NOMO-1 treated with dmso at 0.1 percent for 144 hours (cell line): ENCODE measurements at regions not wholly inside any gene's neighbourhood (a gene's known extent, or its start where the extent isn't known, plus 50 kb on each side); places are given as distances from the start of the nearest gene placed in this dataset.
"Not testable (repeated sequence)": the region's sequence is repeated elsewhere in the genome, so short reads cannot be mapped to it uniquely, and the experiment has no call there.

Experiments used
- DNase-seq: peaks from one replicate; lab custom pipeline; 2025; ENCODE audit not compliant: unreplicated experiment; lab: John Stamatoyannopoulos, UW

DNA sequence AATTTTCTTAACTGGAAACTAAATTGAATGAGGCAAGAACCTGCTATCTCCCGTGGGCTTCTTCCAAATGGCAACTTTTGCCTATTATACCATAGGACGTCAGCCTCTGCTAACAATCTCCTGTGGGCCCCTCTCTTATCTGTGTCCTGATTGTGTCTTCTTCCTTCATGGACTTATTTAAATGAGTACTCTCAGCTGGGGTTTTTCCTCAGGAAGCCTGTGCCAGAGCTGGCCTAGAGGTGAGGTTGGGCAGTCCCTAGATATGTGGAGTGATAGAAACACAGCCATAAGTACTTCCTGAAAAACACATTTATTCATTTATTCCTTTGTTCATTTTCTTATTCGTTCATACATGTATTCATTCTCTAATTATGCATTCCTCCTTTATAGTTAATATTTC lies 712.5 kb upstream of the SLIT2 start:
- no peak for DNase-seq

DNA sequence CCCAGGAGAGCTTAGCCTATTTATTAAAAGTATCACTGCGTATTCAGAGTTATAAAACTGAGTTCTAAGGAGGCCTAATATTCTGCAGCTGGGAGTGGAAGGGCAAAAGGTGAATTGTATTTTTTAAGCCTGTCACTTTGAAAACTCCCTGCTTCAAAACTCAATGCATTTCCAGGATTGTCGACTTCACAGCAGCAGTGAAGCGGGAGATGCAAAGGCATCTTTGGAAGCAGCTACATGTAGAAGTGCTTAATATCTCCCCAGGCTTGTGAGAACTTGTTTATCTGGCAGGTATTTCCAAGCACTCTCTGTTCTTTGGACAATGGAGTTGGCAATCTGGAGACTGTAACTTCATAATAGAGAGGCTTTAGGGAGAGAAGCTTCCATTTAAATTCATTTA lies 717.5 kb upstream of the SLIT2 start:
- DNase-seq, result no peak

DNA sequence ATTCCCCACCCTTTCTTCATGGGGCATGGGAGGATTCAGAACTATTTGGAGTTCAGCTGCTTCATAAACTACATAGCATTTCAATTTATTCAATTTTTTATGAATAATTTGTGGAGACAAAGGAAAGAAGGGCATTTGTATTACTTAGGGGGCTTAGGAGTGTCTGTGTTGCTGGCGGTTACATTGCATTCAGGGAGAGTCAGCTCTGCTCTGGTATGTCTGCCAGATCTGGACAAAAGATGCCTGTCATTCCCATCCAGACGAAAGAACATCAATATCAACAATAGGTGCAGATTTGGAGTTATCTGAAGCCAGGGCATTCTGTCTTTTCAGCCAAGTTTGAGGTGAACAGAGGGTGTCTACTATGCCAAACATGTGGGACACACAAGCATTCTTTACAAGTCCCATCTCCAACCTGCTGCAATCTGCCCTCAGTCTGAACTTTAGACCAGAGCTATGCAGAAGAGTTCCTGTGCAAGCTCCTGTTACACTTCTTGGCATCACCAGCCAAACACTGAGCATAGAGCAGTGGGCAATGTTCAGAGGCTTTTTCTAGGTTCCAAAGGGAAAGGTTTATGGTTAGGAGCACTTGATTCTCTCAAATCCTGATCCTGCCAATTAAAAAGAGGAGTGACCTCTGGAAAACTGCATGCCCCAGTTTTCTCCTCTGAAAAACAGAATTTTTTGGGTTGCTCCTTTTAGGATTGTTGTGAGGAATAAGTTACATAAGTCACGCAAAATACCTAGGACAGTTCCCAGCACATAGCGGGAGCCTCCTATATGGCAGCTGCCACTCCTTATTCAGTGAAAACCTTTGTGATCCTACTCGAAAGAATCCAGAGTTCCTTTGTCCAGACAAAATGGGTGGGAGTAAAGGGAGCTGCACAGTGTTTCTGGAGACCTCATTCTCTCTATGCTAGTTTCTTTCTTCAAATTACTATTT lies 719.5 kb upstream of the SLIT2 start:
- DNase-seq, result no peak

DNA sequence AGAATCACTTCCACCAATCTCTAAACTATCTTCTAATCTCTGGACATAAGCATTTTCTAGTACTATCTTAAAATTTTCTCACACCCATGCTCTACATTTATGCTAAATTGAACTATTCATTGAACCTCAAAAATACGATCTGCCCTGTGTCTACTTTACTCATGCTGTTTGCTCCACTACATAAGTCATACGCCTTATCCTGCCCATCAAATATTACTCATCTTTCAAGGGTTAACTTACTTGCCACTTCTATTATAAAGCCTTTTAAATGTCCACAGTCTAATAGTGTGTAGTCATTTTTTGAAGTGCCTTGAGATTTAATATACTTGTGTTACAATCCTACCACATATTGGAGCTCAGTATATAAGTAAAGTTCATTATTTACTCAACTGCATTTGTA lies 727.7 kb upstream of the SLIT2 start:
- DNase-seq, result no peak

DNA sequence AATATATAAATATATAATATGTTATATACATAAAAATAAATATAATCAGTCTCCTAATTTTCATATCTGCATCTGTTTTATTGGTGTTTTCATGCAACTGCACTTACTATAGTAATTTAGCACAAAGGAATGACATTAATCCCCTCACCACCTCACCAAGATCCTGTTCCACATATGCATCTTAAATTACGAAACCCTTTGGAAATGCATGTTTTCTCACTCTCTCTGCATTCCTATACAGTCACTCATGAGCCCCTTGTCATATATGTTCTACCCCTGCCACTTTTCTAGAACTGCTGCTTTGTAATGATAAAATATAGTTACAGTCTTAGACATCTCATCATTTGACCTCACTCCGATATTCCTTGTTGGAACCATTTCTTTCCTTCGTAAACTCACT lies 728.7 kb upstream of the SLIT2 start:
- no peak for DNase-seq

DNA sequence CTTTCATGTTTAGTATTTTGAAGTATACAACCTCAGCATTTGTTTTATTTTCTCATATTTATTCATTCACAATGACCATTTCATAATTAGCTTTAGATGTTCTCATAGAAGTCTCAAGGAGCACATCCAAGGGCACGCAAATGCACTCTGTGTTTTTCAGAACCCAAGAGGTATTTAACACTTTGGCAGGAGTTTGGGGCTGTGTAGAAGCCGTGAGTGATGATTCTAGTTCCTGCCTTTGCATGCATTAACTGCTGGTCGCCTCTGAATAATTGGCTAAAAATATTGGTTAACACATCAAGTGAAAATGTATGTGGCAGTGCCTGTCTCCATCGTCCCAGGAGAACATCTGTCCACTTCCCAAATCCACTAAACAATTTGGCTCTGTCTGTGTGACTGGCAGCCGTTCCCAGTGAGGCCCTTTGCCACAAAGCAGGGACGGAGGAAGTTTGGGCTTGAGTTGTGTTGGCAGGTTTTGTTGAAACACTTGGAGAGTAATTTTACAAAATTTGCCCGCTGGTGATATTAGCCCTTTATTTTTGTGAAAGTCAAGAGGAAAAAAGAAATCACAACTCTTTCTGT lies 730.7 kb upstream of the SLIT2 start:
- no peak for DNase-seq

DNA sequence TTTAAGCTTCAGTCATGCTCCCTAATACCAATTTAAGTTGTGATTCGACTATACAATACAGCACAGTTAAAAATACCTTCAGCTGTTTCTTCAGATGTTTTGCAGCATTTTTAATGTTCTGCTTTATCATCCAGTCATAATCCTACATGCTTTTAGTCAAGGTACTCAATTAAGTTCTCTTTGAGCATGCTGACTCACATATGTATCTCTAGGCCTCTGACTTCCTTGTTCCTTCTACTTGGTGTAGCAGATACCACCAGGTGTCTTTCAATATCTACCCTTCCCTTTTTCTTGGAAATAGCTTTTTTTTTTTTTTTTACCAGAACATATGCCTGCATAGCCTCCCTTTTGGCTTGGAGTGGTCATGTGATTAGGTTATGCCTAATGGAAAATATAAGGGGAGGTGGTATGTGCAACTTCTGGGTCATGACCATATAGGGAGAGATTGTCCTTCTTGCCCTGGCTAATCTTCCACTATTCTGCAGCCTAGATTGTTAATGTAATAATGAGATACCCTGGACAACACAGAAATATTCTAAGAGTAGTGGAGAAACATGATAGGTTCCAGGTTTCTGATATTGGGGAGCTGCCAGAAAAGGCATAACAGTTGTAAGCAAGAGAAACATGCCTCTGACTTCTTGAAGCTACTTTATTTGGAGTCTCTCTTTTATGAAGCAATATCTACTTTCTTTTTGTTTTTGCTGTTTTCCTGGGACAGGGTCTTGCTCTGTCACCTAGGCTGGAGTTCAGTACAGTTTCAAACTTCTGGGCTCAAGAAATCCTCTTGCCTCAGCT lies 737.2 kb upstream of the SLIT2 start:
- DNase-seq, result no peak

DNA sequence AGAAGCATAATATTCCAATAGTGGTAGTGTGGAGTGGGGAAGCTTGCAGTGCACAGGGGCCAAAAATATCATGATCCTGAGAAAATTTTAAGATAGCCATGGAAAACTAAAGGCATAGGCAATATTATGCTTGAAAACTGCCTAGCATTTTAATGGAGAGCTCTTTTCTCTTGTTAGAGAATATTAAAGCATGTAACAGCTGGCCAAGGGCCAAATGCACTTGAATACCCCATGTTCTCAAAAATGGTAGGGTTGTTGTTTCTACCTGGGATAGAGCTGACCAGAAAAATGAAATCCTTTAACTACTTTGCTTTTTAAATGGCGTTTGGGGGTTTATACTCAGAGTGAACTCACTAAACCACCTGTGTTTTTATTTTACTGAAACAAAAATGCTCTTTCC lies 739.6 kb upstream of the SLIT2 start:
- DNase-seq, result no peak

DNA sequence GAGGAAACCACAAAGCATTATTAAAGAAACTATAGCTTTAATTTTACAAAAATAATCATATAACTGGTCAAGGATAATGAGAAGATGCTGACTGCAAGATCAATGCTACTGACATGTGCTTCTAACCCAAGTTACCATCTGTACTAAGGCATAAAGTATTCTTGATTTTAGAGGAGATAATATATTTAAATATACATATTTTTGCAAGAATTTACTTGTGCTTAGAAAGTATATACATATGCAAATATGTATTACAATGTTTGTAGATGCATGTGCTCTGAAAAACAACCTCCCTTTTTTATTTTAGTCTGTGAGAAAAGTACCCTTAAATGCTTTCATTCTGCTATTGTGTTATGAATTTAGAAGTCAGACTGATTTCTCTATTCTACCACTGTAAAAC lies 740.7 kb upstream of the SLIT2 start:
- DNase-seq, result no peak

DNA sequence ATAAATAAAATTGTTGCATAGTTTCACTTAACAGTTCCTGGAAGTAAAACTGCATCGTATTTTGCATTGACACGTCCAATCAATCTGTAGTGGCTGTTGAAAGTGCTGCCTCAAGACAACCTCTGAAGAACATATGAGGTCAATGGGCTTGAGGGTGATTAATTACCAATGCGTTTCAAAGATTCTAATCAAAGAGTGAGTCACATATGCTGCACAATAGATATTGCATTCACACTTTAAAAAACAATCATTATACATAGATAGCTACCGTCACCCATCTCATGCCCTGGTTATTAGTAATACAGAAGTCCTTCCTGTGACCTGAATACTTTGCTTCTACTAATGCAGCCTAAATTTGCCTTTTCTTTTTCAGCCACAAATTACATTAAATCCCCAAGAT lies 743.3 kb upstream of the SLIT2 start:
- DNase-seq, result no peak

DNA sequence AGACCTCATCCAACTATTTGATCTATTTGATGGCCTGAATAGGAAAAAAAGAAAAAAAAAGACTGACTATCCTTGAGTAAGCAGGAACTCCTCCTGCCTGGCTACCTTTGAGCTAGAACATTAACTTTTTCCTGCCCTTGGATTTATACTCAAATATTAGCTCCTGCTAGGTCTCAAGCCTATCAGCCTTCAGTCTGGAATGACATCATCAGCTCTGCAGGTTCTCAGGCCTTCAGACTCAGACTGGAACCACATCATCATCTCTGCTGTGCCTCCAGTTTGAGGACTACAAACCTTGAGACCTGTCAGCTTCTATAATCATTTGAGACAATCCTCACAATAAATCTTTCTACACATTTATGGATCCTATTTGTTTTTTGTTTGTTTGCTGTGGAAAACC lies 754.0 kb upstream of the SLIT2 start:
- no peak for DNase-seq

DNA sequence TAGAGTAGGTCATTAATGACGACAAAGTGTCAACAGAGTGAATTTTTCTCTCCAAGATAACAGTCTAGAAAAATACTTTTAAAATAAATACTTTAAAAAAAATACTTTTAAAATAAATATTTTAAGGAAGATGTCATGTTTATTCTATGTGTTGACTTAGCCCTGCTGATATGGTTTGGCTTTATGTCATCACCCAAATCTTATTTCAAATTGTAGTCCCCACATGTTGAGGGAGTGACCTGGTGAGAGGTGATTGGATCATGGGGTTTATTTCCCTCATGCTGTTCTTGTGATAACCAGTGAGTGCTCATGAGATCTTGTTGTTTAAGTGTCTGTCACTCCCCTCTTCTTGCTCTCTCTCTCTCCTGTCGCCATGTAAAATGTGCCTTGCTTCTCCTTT lies 754.9 kb upstream of the SLIT2 start:
- no peak for DNase-seq

DNA sequence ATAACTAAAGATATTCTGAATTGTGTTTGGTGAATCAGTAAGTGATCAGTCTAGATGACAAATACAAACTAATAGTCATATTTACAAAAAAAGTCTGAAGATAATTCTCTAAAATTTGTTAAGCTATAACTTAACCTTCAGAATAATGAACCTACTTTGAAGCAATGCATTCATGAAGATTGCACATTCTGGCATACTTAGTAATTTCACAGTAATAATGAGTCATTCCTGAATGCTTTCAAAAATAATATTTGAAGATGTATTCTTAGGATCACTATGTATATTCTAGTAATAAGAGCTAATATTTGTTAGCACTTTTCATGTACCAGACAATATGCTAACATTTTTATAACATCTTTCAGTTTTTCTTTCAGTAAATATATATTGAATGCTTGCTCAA lies 756.7 kb upstream of the SLIT2 start:
- no peak for DNase-seq

DNA sequence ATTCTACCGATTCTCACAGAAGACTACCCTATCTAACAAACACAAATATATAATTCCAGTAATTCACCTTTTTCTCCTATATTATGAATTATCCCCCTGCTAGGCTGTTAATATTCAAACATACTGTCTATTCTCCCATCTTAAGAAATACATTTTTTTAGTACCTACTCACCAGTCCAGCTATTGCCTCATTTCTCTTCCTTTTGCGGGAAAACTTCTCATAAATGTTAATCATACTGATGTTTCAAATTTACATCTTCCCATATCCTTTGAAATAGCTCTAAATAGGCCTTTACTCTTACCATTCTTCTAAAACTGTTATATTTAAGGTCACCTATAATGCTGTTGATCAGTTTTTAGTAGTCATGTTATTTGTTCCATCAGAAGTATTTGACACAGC lies 759.1 kb upstream of the SLIT2 start:
- DNase-seq, result no peak

DNA sequence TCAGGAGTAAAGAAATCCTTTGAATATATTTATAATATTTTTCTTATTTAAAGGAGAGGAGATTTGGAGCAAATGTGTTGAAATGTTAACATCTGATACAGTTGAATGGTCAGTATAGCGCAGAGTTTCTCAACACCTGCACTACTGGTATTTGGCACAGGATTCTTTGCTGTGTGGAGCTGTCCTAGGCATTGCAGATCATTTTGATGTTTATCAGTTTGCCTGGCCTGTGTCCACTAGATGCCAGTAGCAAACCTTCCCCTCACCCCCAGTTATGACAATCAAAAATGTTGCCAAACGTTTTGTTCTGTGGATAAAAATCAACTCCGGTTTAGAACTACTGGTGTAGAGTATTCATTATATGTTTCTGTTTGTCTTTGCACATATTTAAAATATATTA lies 765.3 kb upstream of the SLIT2 start:
- DNase-seq, result no peak

DNA sequence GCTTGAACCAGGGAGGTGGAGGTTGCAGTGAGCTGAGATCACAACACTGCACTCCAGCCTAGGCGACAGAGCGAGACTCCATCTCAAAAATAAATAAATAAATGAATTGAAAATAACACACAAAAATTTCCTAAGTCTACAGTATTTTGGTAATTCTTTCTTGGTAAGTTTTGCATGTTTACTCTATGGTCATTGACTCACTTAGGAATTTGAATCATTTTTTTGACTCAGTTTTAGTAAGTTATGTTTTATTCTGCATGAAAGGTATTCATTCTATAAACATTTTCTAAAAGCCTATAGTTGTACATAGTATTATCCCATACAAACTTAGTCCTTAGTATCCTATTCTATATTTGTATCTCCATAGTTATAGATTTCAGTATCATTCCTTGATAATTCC lies 772.9 kb upstream of the SLIT2 start:
- DNase-seq, result no peak

DNA sequence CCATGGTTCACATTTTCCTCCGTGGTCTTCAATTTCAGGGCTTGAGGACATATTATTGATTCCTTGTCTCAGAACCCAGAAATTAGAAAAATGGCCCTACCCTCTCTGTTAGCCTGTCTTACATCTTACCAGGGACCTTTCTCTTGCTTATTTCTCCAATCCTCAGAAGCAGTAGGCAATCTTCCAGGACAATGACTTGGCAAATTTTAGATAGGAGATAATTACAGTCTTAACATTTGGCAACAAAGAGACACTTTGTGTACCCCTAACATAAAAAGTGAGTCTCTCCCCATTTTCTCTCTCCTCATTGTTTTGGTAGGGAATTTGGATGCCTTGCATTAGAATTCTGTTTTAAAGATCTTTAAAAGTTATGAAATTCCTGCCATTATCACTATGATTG lies 778.1 kb upstream of the SLIT2 start:
- no peak for DNase-seq

DNA sequence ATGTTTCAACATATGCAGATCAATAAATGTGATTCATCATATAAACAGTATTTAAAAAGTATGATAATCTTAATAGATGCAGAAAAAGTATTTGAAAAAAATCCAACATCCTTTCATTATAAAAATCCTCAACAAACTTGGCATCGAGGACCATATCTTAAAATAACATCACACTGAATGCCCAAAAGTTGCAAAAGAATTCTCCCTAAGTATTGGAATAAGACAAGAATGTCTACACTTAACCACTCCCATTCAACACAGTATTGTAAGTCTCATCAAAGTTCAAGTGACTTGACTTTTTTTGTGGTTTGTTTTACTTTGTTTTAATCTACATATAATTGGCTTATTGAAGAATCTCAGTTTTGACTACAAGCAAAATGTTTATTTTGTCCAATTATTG lies 779.0 kb upstream of the SLIT2 start:
- DNase-seq, result no peak

DNA sequence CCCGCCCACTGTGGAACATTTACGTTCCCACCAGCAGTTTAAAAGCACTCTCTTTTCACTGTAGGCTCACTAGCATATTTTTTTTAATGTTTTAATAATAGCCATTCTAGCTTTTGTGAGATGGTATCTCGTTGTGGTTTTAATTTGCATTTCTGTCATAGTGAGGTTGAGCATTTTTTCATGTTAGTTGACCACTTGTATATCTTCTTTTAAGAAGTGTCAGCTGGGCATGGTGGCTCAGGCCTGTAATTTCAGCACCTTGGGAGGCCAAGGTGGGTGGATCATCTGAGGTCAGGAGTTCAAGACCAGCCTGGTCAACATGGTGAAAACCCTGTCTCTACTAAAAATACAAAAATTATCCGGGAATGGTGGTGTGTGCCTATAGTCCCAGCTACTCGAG lies 781.7 kb upstream of the SLIT2 start:
- DNase-seq, result not testable (repeated sequence)

DNA sequence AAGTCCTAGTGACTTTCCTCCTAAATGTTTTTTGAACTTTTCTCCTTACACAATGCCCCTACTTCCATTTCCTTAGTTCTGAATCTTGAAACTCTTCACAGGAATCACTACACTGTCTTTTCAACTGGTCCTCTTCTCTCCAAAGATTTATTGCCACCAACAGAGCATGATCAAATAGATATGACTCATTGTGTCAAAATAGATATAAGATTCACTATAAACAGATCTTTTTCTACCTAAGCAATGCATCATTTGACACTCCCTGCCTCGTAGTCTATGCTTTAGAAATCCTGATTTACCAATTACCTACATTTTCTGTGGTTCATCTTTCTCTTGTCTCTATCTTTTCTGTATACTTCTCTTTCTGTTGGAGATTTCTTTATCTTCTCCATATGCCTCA lies 789.6 kb upstream of the SLIT2 start:
- no peak for DNase-seq

DNA sequence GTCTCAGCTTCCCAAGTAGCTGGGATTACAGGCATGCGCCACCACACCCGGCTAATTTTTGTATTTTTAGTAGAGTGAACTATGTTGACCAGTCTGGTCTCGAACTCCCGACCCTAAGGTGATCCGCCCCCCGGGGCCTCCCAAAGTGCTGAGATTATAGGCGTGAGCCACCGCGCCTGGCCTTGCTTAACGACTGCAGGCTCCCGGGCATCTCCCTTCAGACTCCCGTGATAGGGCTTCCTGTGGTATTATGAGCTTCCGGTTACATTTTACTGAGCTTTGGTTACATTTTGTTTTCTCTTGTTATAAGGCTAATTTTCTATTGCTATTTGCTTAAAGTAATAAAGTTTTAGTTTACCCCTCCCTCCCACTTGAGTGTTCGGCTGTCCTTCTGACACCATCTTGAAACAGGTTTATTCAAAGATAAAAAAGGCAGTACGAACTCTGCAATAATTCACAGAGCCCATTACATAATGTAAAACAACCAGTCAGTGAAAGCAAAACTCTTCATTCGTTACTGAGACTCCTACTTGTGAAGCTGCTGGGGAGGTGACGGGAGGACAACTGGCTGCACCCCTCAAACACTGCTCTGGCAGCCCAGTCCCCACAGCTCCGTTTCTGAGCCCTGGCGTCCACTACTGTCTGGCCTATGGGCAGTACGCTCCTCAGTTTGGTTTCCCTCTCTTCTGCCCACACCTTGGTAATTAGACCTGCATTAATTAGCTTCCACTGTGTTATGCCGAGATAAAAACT lies 795.7 kb upstream of the SLIT2 start:
- no peak for DNase-seq
